Midbrain (tissue), 1 donor: ENCODE measurements at regions not wholly inside any gene's neighbourhood (a gene's known extent, or its start where the extent isn't known, plus 50 kb on each side); places are given as distances from the start of the nearest gene placed in this dataset.
"Not testable (repeated sequence)": the region's sequence is repeated elsewhere in the genome, so short reads cannot be mapped to it uniquely, and the experiment has no call there.

Source experiments
- DNase-seq: peaks from one replicate; lab custom pipeline; 2025; lab: John Stamatoyannopoulos, UW

DNA sequence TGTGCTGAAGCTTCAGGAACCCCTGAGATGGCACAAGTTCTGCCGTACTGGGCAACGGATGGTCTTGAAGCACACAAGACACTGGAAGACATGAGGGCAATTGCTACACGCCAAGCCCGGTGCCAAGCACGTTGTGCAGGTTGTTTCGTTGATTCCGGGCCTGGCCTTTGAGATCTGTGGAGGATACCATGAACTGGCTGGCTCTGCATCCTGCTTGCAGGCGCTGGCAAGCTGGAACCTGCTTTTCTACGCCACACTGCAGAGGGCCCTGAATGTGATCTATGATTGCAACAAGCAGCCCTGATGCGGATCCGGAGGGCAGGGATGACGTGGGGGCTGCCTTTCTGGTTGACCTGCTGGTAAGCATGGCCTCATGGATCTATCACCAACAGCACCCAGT lies 262.5 kb upstream of the ATP10A start:
- no peak for DNase-seq

DNA sequence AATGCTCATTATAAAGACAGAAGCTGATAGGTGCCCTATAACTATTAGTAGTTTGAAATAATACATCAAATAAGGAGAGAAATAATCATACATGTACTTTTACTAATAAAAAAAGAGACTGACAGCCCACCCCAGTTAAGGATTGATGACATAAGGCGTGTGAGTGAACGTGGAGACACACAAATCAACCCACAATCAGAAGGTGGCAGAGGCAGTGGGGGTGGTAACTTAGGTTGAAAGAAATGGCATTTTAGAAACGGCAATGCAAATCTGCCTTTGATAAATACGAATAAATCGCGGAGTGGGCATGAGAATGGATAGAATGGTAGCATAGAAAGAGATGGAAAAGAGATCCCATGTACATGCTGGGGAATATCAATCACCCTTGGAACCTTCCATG lies 256.2 kb upstream of the ATP10A start:
- no peak for DNase-seq

- no peak for DNase-seq
Observed at GRCh38 chr15:26115229-26115943, 252.3 kb upstream of the ATP10A start.

DNA sequence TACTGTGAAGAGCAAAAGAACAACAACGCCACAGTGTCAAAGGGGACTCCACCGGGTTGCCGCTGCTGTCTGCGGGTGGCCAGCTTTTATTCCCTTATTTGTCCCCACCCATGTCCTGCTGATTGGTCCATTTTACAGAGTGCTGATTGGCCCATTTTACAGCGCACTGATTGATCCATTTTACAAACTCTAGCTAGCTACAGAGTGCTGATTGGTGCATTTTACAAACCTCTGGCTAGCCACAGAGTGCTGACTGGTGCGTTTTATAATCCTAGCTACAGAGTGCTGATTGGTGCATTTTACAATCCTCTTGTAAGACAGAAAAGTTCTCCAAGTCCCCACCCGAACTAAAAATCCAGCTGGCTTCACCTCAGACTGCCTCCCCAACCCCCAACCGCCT lies 251.0 kb upstream of the ATP10A start:
- not testable (repeated sequence) for DNase-seq

- no peak for DNase-seq
Observed at GRCh38 chr15:26113296-26113695, 250.2 kb upstream of the ATP10A start.

GRCh38 chr15:26109203-26109602 lies 246.1 kb upstream of the ATP10A start:
- no peak for DNase-seq

- no peak for DNase-seq
Observed at GRCh38 chr15:26106556-26106955, 243.4 kb upstream of the ATP10A start.

- no peak for DNase-seq
Observed at GRCh38 chr15:26103002-26103404, 239.9 kb upstream of the ATP10A start.

- no peak for DNase-seq
Observed at GRCh38 chr15:26102365-26102764, 239.2 kb upstream of the ATP10A start.

- DNase-seq: no peak
Observed at GRCh38 chr15:26101443-26101842, 238.3 kb upstream of the ATP10A start.

DNA sequence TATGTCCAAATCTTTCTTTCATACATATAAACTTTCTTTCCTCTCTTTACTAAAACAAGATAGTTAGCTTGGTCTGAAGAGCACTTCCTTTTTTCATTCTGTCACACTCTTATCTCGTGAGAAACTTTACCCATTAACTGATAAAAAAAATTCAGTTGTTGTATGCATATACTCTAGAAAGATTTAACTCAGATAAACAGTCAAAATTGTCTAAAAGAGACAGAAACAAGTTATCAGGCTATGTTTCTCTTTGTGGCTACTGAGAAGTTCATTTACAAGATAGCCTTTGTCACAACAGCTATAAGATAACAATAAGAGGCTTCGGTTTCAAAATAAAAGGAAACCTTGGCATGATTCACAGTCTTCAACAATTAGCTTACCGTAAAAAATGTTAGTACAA lies 235.7 kb upstream of the ATP10A start:
- no peak for DNase-seq

DNA sequence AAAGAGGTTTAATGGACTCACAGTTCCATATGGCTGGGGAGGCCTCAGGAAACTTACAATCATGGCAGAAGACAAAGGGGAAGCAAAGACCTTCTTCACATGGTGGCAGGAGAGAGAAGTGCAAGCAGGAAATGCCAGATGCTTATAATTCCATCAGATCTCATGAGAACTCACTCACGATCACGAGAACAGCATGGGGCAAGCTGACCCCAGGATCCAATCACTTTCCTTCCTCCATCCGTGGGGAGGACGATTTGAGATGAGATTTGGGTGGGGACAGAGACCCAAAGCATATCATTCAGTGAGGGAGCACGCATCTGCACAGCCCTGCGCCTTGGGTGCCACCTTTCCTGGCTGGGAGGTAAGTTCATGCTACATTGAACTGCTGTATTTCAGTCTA lies 234.1 kb upstream of the ATP10A start:
- DNase-seq: no peak

DNA sequence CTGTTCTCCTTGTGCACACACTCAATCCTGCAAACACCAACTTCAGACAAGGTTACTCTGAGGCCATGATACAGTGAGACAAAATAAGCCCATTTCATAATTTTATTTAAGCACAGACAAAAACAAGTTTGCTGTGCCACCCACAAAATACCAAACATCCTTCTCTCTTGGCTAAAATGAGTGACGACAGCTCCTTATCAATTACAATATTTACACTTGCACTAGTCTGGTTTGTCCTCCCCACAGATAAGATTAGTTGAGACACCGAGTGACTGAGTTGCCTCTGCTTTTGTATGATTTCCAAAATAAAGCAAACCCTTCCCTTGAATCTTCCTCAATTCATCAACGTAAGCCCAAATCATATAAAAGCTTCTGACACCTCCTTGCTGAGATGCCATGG lies 233.5 kb upstream of the ATP10A start:
- no peak for DNase-seq

- no peak for DNase-seq
Observed at GRCh38 chr15:26095710-26096330, 232.7 kb upstream of the ATP10A start.

GRCh38 chr15:26091184-26091583 lies 228.1 kb upstream of the ATP10A start:
- no peak for DNase-seq

DNA sequence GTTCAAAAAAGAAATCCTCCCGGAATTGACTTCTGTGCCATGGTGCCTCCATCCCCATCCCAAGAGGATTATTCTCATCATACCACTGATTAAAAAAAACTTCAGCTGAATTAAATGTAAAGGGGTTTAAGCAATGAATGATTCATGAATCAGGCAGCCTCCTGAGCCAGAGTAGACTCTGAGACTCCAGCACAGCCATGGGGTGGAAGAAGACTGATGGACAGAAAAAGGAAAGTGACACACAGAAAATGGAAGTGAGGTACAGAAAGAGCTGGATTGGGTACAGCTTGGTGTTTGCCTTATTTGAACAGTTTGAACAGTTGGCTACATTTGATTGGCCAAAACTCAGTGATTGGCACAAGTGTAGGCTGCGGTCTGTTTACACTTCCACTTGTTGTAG lies 224.8 kb upstream of the ATP10A start:
- DNase-seq: no peak

GRCh38 chr15:26087395-26087794 lies 224.3 kb upstream of the ATP10A start:
- DNase-seq: no peak

DNA sequence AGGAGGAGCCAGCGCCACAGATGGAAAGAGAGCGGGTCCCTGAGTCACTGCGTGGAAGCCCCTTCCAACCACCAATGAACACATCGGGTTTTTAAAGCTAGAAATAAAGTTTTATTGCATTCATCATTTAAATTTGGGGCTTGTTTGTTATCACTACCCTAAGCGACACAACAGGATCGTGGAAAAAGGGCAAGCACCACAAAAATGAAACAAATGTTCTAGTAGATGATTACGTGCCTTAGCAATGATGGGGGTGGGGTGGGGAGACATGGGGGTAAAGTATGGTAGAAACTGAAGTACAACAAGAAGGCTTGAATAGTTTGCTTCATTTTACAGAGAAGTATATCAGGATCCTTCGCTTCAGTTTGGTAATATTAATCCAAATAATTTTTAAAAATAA lies 221.6 kb upstream of the ATP10A start:
- DNase-seq: no peak

GRCh38 chr15:26083896-26084295 lies 220.8 kb upstream of the ATP10A start:
- no peak for DNase-seq

DNA sequence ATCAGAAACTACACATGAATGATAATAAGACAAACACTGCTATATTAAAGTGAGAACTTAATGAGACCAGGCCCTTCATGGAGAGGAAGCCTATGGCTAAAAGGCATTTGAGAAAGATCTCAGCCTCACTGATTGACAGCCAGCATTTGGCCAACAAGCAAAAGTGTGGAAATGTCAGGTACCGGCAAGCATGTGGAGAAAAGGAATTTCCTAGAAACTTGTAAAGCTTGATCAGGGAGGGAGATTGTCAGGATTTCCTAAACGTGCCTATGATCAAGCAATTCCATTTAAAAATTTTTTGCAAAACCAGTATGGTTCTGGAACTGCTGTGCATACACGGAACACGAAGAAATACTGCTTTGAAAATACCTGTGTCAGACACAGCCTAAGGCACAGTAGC lies 220.3 kb upstream of the ATP10A start:
- no peak for DNase-seq

- peak; percentile 98 for DNase-seq
Observed at GRCh38 chr15:26082221-26083109, 219.3 kb upstream of the ATP10A start.

DNA sequence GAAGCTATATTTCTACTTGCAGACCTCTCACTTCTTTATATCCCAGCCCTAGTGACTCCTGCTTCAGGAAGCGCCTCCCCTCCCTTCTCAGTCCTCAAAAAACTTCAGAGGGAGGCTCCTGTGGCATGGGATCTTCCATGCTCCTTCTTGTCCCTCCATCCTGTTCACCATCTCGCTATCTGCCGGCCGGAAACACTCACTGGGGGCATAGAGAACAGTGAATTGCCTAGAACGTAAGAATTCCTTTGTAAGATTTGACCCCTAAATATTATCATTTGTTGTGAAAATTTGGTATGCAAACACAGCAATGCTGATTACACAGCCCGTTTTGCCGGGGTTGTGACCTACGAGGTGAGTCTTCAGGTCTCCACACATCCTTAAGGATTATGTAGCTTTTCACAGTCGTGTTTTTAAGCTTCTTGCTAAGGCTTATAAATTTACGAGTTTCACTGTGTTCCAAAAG lies 218.7 kb upstream of the ATP10A start:
- DNase-seq: no peak

DNA sequence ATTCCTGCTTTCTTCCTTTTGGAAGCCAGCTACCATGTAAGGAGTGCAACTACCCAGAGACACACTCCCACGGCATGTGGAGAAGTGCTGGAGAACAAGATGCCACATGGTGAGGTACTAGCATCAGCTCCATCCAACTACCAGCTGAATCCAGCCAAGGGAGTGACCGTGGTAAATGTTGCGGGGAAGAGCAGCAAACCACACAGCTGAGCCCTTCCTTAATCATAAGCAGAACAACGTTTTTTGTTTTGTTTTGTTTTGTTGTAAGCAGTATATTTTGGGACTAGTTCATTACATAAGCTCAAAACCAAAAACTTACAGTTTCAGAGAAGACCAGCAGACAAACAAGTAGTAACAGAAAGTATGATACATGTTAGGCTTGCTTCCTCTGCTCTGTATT lies 212.6 kb upstream of the ATP10A start:
- no peak for DNase-seq
